GM19455 (cell line): ENCODE measurements at regions not wholly inside any gene's neighbourhood (a gene's known extent, or its start where the extent isn't known, plus 50 kb on each side); places are given as distances from the start of the nearest gene placed in this dataset.
A peak's percentile ranks its signal among the peaks of the same experiment; 100 is the strongest.
"Not testable (repeated sequence)": the region's sequence is repeated elsewhere in the genome, so short reads cannot be mapped to it uniquely, and the experiment has no call there.

ENCODE experiments used
- ATAC-seq: cut with Tn5 transposase; IDR thresholded peaks from one replicate; pipeline ENCODE4 v1.9.1; 2021; ENCODE audit not compliant: unreplicated experiment

- not testable (repeated sequence) for ATAC-seq
These were observed 53.4 kb upstream of the PSMA1 start for GRCh38 chr11:14573539-14574057.

DNA sequence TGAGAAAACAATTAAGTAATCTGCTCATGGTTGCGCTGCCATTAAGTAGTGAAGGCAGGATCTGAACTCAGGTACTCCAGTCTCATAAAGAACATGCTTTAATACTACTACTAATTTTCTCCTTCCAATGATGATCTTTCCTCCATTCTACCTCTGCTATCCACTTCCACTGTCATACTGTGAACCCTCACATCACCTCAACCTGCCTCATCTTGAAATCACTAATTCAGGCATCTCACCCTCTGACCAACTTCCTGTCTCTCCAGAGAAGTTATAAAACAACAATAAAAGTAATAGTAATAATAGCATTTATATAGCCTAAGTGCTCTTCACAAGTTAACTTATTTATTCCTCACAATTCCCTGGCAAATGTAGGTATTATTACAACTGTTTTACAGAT lies 57.1 kb upstream of the PSMA1 start:
- no peak for ATAC-seq

GRCh38 chr11:14577835-14578529 lies 57.8 kb upstream of the PSMA1 start:
- ATAC-seq, result no peak

GRCh38 chr11:14578541-14578956 lies 58.4 kb upstream of the PSMA1 start:
- peak; percentile 99 for ATAC-seq

DNA sequence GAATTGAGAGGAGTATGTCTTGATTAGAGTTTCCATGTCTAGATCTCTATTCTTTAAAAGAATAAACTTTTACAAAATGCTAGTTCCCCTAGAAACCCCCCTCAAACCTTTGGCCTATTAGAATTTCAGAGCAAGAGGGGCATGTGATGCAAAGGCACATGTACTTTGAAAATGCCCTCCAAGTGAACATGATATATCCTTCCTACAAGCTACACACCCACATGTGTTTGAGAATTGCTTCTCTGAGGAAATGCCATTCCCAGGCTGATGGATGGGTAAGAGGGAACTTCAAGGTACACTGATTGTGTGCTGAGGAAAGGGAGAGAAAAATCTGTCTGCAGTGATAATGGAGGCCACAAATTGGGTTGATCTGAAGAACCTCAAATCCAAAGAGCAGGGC lies 59.5 kb upstream of the PSMA1 start:
- ATAC-seq, result no peak

- ATAC-seq, result no peak
These were observed 60.8 kb upstream of the PDE3B start for GRCh38 chr11:14582793-14583192.

GRCh38 chr11:14583252-14584034 lies 60.2 kb upstream of the PDE3B start:
- no peak for ATAC-seq

- no peak for ATAC-seq
These were observed 59.6 kb upstream of the PDE3B start for GRCh38 chr11:14584035-14584363.

DNA sequence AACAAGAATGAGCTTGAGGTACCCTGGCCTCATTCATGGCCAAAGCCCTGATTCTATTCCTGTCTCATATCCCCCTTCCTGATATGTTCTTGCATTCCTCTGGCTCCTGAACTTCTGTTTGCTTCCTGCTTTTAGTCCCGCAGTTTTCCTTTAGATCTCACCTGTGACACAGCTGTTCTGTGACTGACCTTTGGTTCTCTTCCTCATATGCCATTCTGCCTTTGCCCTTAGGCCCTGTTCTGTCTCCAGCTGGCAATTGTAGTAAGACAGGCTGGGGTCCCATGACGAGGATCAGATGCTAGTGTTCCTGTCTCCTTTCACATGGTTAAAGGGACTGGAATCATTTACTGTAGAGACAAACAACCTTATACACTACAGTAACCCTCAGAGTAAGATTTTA lies 59.0 kb upstream of the PDE3B start:
- ATAC-seq, result no peak

- no peak for ATAC-seq
These were observed 58.2 kb upstream of the PDE3B start for GRCh38 chr11:14585438-14585837.

DNA sequence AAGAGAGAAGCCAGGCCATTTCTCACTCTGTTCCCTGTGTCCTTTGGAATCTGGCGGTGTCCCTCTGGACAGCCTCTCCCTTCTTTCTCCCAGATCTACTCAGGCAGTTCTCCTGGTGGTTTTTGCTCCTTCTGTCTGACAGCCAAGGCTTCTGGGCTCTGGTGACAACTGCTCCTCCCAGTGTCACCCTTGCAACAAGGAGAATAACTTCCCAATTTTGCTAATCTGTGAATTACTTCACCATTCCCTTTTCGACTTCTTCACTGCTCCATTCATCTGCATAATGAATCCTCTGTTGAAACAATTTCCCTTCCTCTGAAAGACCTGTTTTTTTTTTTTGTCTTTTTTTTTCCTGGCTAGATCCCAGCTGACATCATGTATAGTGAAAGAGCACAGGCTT lies 56.3 kb upstream of the PDE3B start:
- no peak for ATAC-seq

DNA sequence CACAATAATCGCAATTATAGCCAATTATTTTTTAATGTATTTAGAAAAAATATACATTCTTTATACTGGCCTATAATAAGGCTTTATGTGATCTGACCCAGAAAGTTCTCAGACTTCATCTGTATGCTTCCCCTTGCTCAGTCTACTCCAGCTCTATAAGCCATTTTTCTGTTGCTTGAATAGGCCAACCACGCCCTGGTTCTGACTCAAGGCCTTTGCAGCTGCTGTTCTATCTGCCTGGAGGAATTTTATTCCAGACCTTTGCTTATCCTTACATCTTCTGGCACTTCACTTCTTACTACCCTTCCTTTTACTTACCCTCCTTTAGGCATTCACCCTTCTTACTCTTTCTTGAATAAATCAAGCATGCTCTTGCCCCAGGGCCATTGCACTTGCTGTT lies 54.9 kb upstream of the PDE3B start:
- ATAC-seq, result no peak

DNA sequence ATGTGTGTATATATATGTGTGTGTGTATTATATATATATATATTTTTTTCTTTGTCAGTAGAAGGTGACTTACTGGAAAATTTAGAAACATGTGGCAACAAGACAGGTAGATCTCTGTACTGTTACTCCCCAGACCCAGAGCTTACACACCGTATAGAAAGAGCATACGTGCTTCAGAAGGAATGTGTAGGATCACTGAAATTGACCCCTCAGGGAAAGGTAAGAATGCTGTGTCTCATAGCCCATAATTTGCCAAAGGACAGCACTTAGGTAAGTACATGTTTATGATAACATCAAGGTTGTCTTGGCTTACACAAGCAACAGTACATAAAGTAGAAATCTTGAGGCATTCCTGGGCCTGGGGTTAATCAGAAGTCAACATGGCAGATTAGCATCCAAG lies 54.2 kb upstream of the PDE3B start:
- ATAC-seq, result no peak

DNA sequence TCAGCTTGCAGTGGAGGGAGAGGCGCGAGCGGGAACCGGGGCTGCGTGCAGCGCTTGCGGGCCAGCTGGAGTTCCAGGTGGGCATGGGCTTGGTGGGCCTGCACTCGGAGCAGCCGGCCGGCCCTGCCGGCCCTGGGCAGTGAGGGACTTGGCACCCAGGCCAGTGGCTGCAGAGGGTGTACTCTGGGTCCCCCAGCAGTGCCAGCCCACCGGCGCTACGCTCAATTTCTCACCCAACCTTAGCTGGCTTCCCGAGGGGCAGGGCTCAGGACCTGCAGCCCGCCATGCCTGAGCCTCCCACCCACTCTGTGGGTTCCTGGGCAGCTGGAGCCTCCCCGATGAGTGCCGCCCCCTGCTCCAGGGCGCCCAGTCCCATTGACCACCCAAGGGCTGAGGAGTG lies 52.6 kb upstream of the PDE3B start:
- ATAC-seq, result not testable (repeated sequence)

DNA sequence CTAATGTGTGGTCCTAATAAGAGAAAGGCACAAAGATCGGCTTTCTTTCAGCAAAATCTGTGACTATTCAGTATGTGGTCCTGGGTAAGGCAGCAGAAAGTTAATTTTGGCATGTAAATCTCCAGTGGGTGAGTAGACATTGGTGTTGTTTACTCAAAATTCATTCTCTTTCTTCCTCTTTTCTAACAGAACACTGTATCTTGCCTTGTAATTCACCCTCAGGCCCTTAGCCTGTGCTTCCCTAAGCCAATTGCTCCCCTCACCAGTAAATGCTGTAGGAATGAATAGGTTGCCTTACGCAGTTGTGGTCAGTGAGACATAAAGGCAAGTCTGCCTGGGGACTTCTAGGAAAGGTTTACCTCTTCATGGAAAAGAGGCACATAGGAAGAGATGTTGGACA lies 49.9 kb upstream of the PDE3B start:
- ATAC-seq, result no peak
